HG03521 (cell line): ENCODE measurements at regions not wholly inside any gene's neighbourhood (a gene's known extent, or its start where the extent isn't known, plus 50 kb on each side); places are given as distances from the start of the nearest gene placed in this dataset.
"Not testable (repeated sequence)": the region's sequence is repeated elsewhere in the genome, so short reads cannot be mapped to it uniquely, and the experiment has no call there.

ENCODE experiments used
- ATAC-seq: cut with Tn5 transposase; IDR thresholded peaks from one replicate; pipeline ENCODE4 v1.9.1; 2021; ENCODE audit warnings: mild to moderate bottlenecking, moderate library complexity; ENCODE audit not compliant: unreplicated experiment

- no peak for ATAC-seq
Observed at GRCh38 chr10:2222631-2223030, 485.3 kb upstream of the ADARB2 start.

GRCh38 chr10:2214805-2215204, 477.5 kb upstream of the ADARB2 start:
- no peak for ATAC-seq

- ATAC-seq: no peak
Observed at GRCh38 chr10:2214092-2214491, 476.8 kb upstream of the ADARB2 start.

GRCh38 chr10:2212244-2212834, 475.0 kb upstream of the ADARB2 start:
- ATAC-seq: no peak

GRCh38 chr10:2210088-2210487, 472.8 kb upstream of the ADARB2 start:
- no peak for ATAC-seq

- ATAC-seq: no peak
Observed at GRCh38 chr10:2208106-2208505, 470.8 kb upstream of the ADARB2 start.

- no peak for ATAC-seq
Observed at GRCh38 chr10:2207246-2207922, 470.1 kb upstream of the ADARB2 start.

GRCh38 chr10:2205406-2205805, 468.1 kb upstream of the ADARB2 start:
- no peak for ATAC-seq

- ATAC-seq: no peak
Observed at GRCh38 chr10:2202401-2202800, 465.1 kb upstream of the ADARB2 start.

- ATAC-seq: no peak
Observed at GRCh38 chr10:2201534-2202099, 464.3 kb upstream of the ADARB2 start.

GRCh38 chr10:2197663-2198062, 460.3 kb upstream of the ADARB2 start:
- ATAC-seq: no peak

- no peak for ATAC-seq
Observed at GRCh38 chr10:2196272-2196671, 458.9 kb upstream of the ADARB2 start.

GRCh38 chr10:2189356-2189755, 452.0 kb upstream of the ADARB2 start:
- ATAC-seq: not testable (repeated sequence)

GRCh38 chr10:2188371-2188770, 451.0 kb upstream of the ADARB2 start:
- ATAC-seq: no peak

- ATAC-seq: no peak
Observed at GRCh38 chr10:2173327-2173726, 436.0 kb upstream of the ADARB2 start.

GRCh38 chr10:2165771-2166460, 428.6 kb upstream of the ADARB2 start:
- ATAC-seq: no peak

- no peak for ATAC-seq
Observed at GRCh38 chr10:2150288-2150687, 413.0 kb upstream of the ADARB2 start.

- no peak for ATAC-seq
Observed at GRCh38 chr10:2145926-2146478, 408.7 kb upstream of the ADARB2 start.

- ATAC-seq: no peak
Observed at GRCh38 chr10:2145491-2145890, 408.2 kb upstream of the ADARB2 start.

GRCh38 chr10:2144584-2144983, 407.3 kb upstream of the ADARB2 start:
- ATAC-seq: no peak

- no peak for ATAC-seq
Observed at GRCh38 chr10:2143213-2143835, 406.0 kb upstream of the ADARB2 start.
